NCI-H2227 (cell line): ENCODE measurements at regions not wholly inside any gene's neighbourhood (a gene's known extent, or its start where the extent isn't known, plus 50 kb on each side); places are given as distances from the start of the nearest gene placed in this dataset.

ENCODE experiments used
- DNase-seq: peaks from one replicate; lab custom pipeline; 2025; ENCODE audit not compliant: unreplicated experiment; lab: John Stamatoyannopoulos, UW

GRCh38 chr10:130805635-130806030 lies 505.9 kb downstream of the TCERG1L start:
- DNase-seq, result no peak

- no peak for DNase-seq
Measured at GRCh38 chr10:130806426-130806825, 505.1 kb downstream of the TCERG1L start.

- DNase-seq, result no peak
Measured at GRCh38 chr10:130807096-130807495, 504.4 kb downstream of the TCERG1L start.

- no peak for DNase-seq
Measured at GRCh38 chr10:130807721-130808120, 503.8 kb downstream of the TCERG1L start.

- DNase-seq, result no peak
Measured at GRCh38 chr10:130808243-130808642, 503.3 kb downstream of the TCERG1L start.

GRCh38 chr10:130808686-130809085 lies 502.8 kb downstream of the TCERG1L start:
- DNase-seq, result no peak

GRCh38 chr10:130809181-130809580 lies 502.3 kb downstream of the TCERG1L start:
- DNase-seq, result no peak

GRCh38 chr10:130809761-130810515 lies 501.6 kb downstream of the TCERG1L start:
- DNase-seq, result no peak

GRCh38 chr10:130810856-130811255 lies 500.7 kb downstream of the TCERG1L start:
- no peak for DNase-seq

GRCh38 chr10:130812381-130813148 lies 499.0 kb downstream of the TCERG1L start:
- DNase-seq, result no peak

- DNase-seq, result no peak
Measured at GRCh38 chr10:130814610-130815009, 496.9 kb downstream of the TCERG1L start.

- DNase-seq, result no peak
Measured at GRCh38 chr10:130816116-130816901, 495.2 kb downstream of the TCERG1L start.

GRCh38 chr10:130817046-130817624 lies 494.4 kb downstream of the TCERG1L start:
- no peak for DNase-seq

GRCh38 chr10:130817674-130818073 lies 493.8 kb downstream of the TCERG1L start:
- DNase-seq, result no peak

GRCh38 chr10:130820880-130821482 lies 490.5 kb downstream of the TCERG1L start:
- DNase-seq, result no peak

GRCh38 chr10:130824230-130825014 lies 487.1 kb downstream of the TCERG1L start:
- DNase-seq, result no peak

- DNase-seq, result no peak
Measured at GRCh38 chr10:130833596-130833995, 477.9 kb downstream of the TCERG1L start.

- no peak for DNase-seq
Measured at GRCh38 chr10:130834170-130834569, 477.4 kb downstream of the TCERG1L start.

- no peak for DNase-seq
Measured at GRCh38 chr10:130834573-130834972, 476.9 kb downstream of the TCERG1L start.

- DNase-seq, result no peak
Measured at GRCh38 chr10:130835068-130835467, 476.5 kb downstream of the TCERG1L start.
